Smooth muscle cell (in vitro differentiated cells): ENCODE measurements at regions not wholly inside any gene's neighbourhood (a gene's known extent, or its start where the extent isn't known, plus 50 kb on each side); places are given as distances from the start of the nearest gene placed in this dataset.

Experiments
- DNase-seq: peaks from one replicate; lab custom pipeline; 2025; ENCODE audit not compliant: unreplicated experiment; lab: John Stamatoyannopoulos, UW
- H2AFZ ChIP-seq: fragments of 200-600 bp; sonication (generic); 2 replicates; pipeline ENCODE4 v1.6.0; 2016; ENCODE audit warnings: antibody characterized with exemption, low read depth, mild to moderate bottlenecking
- H3F3A ChIP-seq: fragments of 200-600 bp; sonication (generic); 2 replicates; pipeline ENCODE4 v1.6.0; 2017; ENCODE audit warnings: antibody characterized with exemption, low read depth
- H3K27ac ChIP-seq: fragments of 200-600 bp; sonication (generic); 2 replicates; pipeline ENCODE4 v1.5.1; 2016; ENCODE audit warnings: low read depth, mild to moderate bottlenecking
- H3K27me3 ChIP-seq: fragments of 200-600 bp; sonication (generic); 2 replicates; pipeline ENCODE4 v1.6.1; 2016; ENCODE audit warnings: low read depth, mild to moderate bottlenecking
- H3K36me3 ChIP-seq: fragments of 200-600 bp; sonication (generic); 2 replicates; pipeline ENCODE4 v1.5.1; 2016; ENCODE audit warnings: low read depth
- H3K4me1 ChIP-seq: fragments of 200-600 bp; sonication (generic); 2 replicates; pipeline ENCODE4 v1.5.1; 2016; ENCODE audit warnings: low read depth
- H3K4me2 ChIP-seq: fragments of 200-600 bp; sonication (generic); 2 replicates; pipeline ENCODE4 v1.6.0; 2016; ENCODE audit warnings: mild to moderate bottlenecking
- H3K4me3 ChIP-seq: fragments of 200-600 bp; sonication (generic); 2 replicates; pipeline ENCODE4 v1.5.1; 2016; ENCODE audit warnings: mild to moderate bottlenecking
- H3K79me2 ChIP-seq: fragments of 200-600 bp; sonication (generic); 2 replicates; pipeline ENCODE4 v1.6.0; 2016; ENCODE audit warnings: low read depth, mild to moderate bottlenecking
- H3K9ac ChIP-seq: fragments of 200-600 bp; sonication (generic); 2 replicates; pipeline ENCODE4 v1.6.0; 2016; ENCODE audit warnings: low read depth
- H3K9me3 ChIP-seq: fragments of 200-600 bp; sonication (generic); replicated peaks from 2 replicates; pipeline ENCODE4 v1.5.1; 2016; ENCODE audit warnings: low read depth
- H4K20me1 ChIP-seq: fragments of 200-600 bp; sonication (generic); 2 replicates; pipeline ENCODE4 v1.6.0; 2016; ENCODE audit warnings: low read depth
- WGBS: methylation state at CpG from one replicate; pipeline ENCODE4 v1.1.7; 2016; ENCODE audit warnings: low lambda C conversion rate; 5-methylcytosine and 5-hydroxymethylcytosine counted together
- TF ChIP-seq, protein P1 (sequence below): fragments of 200-600 bp; sonication (generic); IDR thresholded peaks from 2 replicates; pipeline ENCODE4 v1.5.1; 2017; ENCODE audit warnings: borderline replicate concordance, mild to moderate bottlenecking, antibody characterized with exemption; ENCODE audit not compliant: insufficient read depth, poor library complexity, severe bottlenecking

DNA sequence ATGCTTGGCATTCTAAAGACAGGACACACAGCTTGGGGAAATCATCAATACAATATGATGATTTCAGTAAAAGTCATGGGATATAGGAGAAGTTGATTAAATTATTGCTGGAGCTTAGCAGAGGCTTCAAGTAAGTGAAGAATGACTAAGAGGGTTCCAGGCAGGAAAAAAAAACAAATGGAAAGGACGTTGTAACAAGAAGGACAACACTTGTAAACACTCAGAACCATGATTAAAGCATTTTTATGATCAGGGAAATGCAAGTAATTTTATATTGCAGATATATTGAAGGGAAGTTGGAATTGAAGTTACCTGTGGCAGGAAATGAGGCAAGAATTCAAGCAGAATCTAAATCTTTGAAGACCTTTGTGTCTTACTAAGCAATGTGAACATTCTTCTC, 602.7 kb upstream of the NEGR1 start:
- H3K9me3 ChIP-seq: no peaks in the 10 kb centered on the region
- H3K36me3 ChIP-seq: no peaks in the 10 kb centered on the region
- TF ChIP-seq, protein P1, sequence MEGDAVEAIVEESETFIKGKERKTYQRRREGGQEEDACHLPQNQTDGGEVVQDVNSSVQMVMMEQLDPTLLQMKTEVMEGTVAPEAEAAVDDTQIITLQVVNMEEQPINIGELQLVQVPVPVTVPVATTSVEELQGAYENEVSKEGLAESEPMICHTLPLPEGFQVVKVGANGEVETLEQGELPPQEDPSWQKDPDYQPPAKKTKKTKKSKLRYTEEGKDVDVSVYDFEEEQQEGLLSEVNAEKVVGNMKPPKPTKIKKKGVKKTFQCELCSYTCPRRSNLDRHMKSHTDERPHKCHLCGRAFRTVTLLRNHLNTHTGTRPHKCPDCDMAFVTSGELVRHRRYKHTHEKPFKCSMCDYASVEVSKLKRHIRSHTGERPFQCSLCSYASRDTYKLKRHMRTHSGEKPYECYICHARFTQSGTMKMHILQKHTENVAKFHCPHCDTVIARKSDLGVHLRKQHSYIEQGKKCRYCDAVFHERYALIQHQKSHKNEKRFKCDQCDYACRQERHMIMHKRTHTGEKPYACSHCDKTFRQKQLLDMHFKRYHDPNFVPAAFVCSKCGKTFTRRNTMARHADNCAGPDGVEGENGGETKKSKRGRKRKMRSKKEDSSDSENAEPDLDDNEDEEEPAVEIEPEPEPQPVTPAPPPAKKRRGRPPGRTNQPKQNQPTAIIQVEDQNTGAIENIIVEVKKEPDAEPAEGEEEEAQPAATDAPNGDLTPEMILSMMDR: no peak
- no peak overlapping the region for H3K9ac ChIP-seq
- 60% methylated on average over 1 of the region's 1 CpG for WGBS
- H4K20me1 ChIP-seq: no peaks in the 10 kb centered on the region
- no peak for DNase-seq
- H3K79me2 ChIP-seq: no peaks in the 10 kb centered on the region
- H3K27ac ChIP-seq: no peak overlapping the region
- H3F3A ChIP-seq: no peaks in the 10 kb centered on the region
- H3K4me1 ChIP-seq: no peaks in the 10 kb centered on the region
- no peaks in the 10 kb centered on the region for H3K27me3 ChIP-seq
- no peak overlapping the region for H3K4me2 ChIP-seq
- no peak overlapping the region for H3K4me3 ChIP-seq
- no peak overlapping the region for H2AFZ ChIP-seq

DNA sequence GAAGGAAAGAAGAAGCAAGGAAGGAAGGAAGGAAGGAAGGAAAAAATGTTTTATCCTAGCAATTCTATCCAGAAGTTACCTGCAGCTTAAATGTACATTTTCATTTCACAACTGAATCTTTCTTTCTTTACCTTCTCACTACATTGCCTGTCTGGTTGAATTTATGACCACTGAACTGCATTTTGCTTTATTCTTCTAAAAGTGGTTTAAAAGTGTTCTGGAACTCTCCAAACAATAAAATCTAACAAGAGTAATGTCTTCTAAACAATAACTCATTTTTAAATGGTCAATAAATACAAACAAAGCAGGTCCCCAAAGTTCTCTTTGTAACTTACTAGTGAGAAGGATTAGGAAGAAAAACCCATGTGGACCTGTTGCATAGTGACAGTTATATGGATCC, 587.5 kb upstream of the NEGR1 start:
- H3K9me3 ChIP-seq: no peaks in the 10 kb centered on the region
- H3K4me1 ChIP-seq: no peaks in the 10 kb centered on the region
- H3K36me3 ChIP-seq: no peaks in the 10 kb centered on the region
- no peaks in the 10 kb centered on the region for H3F3A ChIP-seq
- no peak for DNase-seq
- H3K4me2 ChIP-seq: no peak overlapping the region
- TF ChIP-seq, protein P1: no peak
- H3K4me3 ChIP-seq: no peak overlapping the region
- no peaks in the 10 kb centered on the region for H4K20me1 ChIP-seq
- no peak overlapping the region for H3K9ac ChIP-seq
- no peaks in the 10 kb centered on the region for H3K79me2 ChIP-seq
- no peaks in the 10 kb centered on the region for H3K27me3 ChIP-seq
- no peak overlapping the region for H3K27ac ChIP-seq
- H2AFZ ChIP-seq: no peak overlapping the region

DNA sequence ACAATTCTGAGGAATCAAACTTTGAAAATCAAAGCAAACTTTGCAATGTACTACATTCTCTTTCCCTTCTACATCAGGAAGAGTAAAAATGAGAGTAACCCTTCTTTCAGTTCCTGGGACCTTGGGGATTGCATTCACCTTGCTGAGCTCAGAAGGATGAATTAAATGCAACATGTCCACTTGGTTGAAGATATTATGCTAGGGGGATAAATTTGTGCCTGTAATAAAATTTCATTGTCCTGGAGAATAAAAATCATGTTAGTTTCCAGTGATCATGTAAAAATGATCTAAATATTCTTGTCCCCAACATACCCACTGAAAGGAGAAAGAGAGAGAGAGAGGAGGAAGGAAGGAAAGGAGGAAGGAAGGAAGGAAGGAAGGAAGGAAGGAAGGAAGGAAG, 587.1 kb upstream of the NEGR1 start:
- no peaks in the 10 kb centered on the region for H4K20me1 ChIP-seq
- H3K79me2 ChIP-seq: no peaks in the 10 kb centered on the region
- no peaks in the 10 kb centered on the region for H3K4me1 ChIP-seq
- DNase-seq: no peak
- H3K9ac ChIP-seq: no peak overlapping the region
- no peaks in the 10 kb centered on the region for H3F3A ChIP-seq
- H2AFZ ChIP-seq: no peak overlapping the region
- no peaks in the 10 kb centered on the region for H3K27me3 ChIP-seq
- TF ChIP-seq, protein P1: no peak
- H3K9me3 ChIP-seq: no peaks in the 10 kb centered on the region
- no peaks in the 10 kb centered on the region for H3K36me3 ChIP-seq
- H3K4me3 ChIP-seq: no peak overlapping the region
- H3K27ac ChIP-seq: no peak overlapping the region
- no peak overlapping the region for H3K4me2 ChIP-seq

DNA sequence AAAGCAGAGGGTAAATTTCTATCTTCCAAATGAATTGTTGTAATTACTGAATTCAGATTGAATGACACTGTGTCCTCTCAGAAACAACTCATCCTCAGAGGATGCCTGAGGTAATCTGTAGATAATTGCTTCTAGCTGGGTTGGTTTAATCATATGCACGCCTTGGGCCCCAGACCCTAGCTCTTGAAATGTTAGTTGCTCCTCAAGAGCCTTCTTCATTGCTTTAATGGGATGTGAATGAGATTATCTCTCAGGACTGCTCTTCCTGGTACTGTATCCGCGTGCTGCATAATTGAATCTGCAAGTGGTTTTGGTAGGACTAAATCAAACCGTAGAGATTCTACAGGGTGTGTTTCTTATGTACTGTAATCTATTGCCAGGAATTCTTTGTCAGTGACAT, 569.3 kb upstream of the NEGR1 start:
- Histone ChIP-seq H3K27ac (no peak overlapping the region), H3K4me3 (no peak overlapping the region), H3K9ac (no peak overlapping the region), H3K36me3 (no peaks in the 10 kb centered on the region), H3K27me3 (no peaks in the 10 kb centered on the region), H3K4me1 (peaks cover 5% of the 10 kb centered on the region), H3K9me3 (no peaks in the 10 kb centered on the region), H3F3A (no peaks in the 10 kb centered on the region), H2AFZ (no peak overlapping the region), H3K79me2 (no peaks in the 10 kb centered on the region), H4K20me1 (no peaks in the 10 kb centered on the region), H3K4me2 (no peak overlapping the region)
- WGBS: 52% methylated on average over 4 of the region's 4 CpGs
- TF ChIP-seq, protein P1: no peak
- no peak for DNase-seq
